ENCODE measurements at regions not wholly inside any gene's neighbourhood (a gene's known extent, or its start where the extent isn't known, plus 50 kb on each side); places are given as distances from the start of the nearest gene placed in this dataset.

DNA sequence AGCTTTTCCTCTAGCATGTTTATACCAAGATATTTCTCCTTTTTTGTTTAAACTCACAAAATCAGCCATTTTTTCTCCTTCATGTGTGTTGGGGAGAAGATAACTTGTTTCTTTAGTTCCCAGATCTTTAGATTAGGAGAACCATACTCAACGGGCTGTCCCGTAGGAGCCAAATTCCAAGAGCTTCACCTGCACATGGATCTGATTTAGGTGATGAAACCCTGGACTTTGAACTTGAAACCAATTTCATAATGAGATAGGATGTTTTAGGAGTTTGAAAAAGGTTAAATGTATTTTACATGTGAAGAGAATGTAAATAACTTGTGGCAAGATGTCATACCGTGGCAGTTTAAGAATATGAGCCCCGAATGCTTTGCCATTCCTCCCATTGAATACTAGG is 280.0 kb upstream of the PCDH18 start:
- TF ChIP-seq, protein P1, sequence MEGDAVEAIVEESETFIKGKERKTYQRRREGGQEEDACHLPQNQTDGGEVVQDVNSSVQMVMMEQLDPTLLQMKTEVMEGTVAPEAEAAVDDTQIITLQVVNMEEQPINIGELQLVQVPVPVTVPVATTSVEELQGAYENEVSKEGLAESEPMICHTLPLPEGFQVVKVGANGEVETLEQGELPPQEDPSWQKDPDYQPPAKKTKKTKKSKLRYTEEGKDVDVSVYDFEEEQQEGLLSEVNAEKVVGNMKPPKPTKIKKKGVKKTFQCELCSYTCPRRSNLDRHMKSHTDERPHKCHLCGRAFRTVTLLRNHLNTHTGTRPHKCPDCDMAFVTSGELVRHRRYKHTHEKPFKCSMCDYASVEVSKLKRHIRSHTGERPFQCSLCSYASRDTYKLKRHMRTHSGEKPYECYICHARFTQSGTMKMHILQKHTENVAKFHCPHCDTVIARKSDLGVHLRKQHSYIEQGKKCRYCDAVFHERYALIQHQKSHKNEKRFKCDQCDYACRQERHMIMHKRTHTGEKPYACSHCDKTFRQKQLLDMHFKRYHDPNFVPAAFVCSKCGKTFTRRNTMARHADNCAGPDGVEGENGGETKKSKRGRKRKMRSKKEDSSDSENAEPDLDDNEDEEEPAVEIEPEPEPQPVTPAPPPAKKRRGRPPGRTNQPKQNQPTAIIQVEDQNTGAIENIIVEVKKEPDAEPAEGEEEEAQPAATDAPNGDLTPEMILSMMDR (IDR thresholded peaks at IDR 0.05), result no peak
- TF ChIP-seq SIN3A (IDR thresholded peaks at IDR 0.05; ENCODE audit: borderline replicate concordance, insufficient read depth, low read depth, low read length) (no peak), POLR2AphosphoS5 (IDR thresholded peaks at IDR 0.05; ENCODE audit: low read depth, low read length) (no peak), TCF7L2 (IDR thresholded peaks at IDR 0.05; ENCODE audit: low read depth, low read length) (no peak)
- TF ChIP-seq, protein P2, sequence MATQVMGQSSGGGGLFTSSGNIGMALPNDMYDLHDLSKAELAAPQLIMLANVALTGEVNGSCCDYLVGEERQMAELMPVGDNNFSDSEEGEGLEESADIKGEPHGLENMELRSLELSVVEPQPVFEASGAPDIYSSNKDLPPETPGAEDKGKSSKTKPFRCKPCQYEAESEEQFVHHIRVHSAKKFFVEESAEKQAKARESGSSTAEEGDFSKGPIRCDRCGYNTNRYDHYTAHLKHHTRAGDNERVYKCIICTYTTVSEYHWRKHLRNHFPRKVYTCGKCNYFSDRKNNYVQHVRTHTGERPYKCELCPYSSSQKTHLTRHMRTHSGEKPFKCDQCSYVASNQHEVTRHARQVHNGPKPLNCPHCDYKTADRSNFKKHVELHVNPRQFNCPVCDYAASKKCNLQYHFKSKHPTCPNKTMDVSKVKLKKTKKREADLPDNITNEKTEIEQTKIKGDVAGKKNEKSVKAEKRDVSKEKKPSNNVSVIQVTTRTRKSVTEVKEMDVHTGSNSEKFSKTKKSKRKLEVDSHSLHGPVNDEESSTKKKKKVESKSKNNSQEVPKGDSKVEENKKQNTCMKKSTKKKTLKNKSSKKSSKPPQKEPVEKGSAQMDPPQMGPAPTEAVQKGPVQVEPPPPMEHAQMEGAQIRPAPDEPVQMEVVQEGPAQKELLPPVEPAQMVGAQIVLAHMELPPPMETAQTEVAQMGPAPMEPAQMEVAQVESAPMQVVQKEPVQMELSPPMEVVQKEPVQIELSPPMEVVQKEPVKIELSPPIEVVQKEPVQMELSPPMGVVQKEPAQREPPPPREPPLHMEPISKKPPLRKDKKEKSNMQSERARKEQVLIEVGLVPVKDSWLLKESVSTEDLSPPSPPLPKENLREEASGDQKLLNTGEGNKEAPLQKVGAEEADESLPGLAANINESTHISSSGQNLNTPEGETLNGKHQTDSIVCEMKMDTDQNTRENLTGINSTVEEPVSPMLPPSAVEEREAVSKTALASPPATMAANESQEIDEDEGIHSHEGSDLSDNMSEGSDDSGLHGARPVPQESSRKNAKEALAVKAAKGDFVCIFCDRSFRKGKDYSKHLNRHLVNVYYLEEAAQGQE (IDR thresholded peaks at IDR 0.05; ENCODE audit: insufficient read depth in 1 of 2, low read depth in 2 of 2, low read length in 1 of 2), result no peak

Measured in Panc1 (cell line).